ENCODE measurements at regions not wholly inside any gene's neighbourhood (a gene's known extent, or its start where the extent isn't known, plus 50 kb on each side); places are given as distances from the start of the nearest gene placed in this dataset.

- DNase-seq, result no peak
Observed at GRCh38 chr3:56861511-56861910, 59.8 kb upstream of the ARHGEF3 start.

GRCh38 chr3:56860939-56861338 is 59.2 kb upstream of the ARHGEF3 start:
- DNase-seq, result no peak

GRCh38 chr3:56860351-56860750 is 58.6 kb upstream of the ARHGEF3 start:
- no peak for DNase-seq

- DNase-seq, result no peak
Observed at GRCh38 chr3:56858331-56858730, 56.6 kb upstream of the ARHGEF3 start.

GRCh38 chr3:56857178-56857577 is 55.4 kb upstream of the ARHGEF3 start:
- no peak for DNase-seq

- DNase-seq, result no peak
Observed at GRCh38 chr3:56856752-56857151, 55.0 kb upstream of the ARHGEF3 start.

DNA sequence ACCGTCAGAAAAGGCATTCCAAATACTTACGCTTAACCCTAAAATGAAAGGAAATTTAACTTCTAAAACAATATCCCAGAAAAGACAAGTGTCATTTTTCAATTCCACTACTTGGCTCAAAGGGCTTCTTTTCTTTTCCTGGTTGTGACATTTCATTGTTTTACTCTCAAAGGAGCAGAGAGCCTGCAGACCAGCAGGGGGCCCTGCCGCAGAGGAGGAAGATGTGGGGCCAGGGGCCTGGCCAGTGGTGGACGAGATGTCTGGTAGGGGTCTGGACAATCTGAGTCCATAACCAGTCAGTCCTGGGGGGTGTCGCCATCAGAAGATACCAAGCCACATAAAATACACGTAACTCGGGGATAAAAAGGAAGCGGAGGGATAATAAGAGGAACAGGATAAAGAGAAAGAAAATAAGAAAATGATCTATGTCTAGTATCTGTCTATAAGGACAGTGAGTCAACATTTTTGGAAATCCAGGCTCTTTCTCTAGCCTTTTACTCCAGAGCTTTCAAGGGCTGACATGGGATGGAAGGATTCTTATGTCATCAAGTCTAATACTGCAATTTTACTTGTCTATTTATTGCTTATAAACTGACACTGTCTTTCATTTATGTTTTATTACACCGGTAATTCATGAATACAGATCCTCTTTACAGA is 54.2 kb upstream of the ARHGEF3 start:
- no peak for DNase-seq

DNA sequence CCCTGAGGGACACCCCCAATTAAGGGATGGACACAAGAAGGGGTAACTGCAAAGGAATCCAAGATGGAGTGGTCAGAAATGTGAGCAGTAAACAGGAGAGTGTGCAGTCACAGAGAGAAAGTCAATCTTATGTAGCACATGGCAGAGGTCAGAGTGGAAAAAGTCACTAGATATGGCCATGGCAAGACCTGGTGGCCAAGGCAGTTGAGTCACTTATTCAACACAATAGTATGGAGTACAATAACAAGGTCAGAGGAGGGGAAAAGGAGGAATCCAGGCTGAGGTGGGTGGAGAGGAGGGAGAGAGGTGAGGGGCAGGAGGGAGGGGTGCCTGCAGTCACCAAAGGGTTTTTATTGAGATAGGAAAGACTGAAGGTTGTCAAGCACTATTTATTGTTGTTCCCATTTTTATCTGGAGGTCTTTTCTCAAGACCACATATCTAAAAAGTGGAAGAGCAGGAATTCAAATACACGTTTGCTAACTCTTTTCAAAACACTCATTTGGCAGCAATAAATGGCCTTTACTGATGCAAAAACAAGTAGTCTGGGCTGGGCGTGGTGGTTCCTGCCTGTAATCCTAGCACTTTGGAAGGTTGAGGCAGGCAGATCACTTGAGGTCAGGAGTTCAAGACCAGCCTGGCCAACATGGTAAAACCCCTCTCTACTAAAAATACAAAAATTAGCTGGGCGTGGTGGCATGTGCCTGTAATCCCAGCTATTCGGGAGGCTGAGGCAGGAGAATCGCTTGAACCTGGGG is 53.3 kb upstream of the ARHGEF3 start:
- DNase-seq, result no peak

DNA sequence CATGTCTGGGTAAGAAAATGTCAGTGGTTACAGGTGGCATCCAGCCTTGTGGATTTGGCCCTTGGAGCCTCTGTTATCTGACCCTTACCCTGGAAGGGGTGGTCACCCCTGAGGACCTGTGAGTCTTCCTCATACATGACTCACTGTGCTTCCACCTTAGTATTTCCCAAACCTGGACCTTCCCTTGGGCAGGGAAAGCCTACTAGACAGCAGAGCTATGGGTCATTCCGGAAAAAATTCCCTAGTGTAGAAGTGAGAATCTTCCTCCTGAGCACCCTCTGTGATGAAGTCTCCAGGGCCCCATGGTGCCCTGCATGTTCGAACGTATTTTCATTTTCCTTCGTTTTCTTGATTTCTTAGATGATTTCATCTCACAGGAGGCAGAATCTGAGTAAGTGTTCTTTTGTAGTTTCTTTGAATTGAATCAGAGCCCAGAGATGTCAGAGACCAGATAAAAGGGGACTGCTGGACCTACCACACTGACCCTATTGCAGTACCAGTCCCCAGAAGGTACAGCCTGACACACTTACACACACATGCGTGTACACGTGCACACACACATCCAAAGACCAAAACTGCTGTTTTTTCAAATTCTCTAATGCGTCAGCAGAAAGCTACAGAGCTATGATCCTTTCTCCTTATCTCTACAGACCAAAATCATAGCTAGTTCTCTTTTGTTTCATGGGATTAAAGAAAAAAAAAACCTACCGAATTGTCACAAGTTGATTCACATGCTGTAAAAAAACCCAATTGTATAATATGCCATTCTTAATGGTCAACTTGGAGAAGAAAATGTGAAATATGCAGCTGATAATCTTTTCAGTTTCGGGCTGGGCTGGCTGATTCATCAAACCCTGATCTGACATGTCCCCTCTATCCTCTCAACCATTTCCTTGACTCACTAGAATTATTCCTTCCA is 50.5 kb upstream of the ARHGEF3 start:
- DNase-seq, result no peak

All from KG1 (cell line).